HG02981 (cell line): ENCODE measurements at regions not wholly inside any gene's neighbourhood (a gene's known extent, or its start where the extent isn't known, plus 50 kb on each side); places are given as distances from the start of the nearest gene placed in this dataset.

Source experiments
- ATAC-seq: cut with Tn5 transposase; IDR thresholded peaks from one replicate; pipeline ENCODE4 v1.9.1; 2021; ENCODE audit warnings: mild to moderate bottlenecking, moderate library complexity; ENCODE audit not compliant: unreplicated experiment

GRCh38 chr1:87600854-87601253, 272.2 kb downstream of the LMO4 start:
- no peak for ATAC-seq

GRCh38 chr1:87603626-87604025, 274.9 kb downstream of the LMO4 start:
- no peak for ATAC-seq

GRCh38 chr1:87612956-87613355, 284.3 kb downstream of the LMO4 start:
- no peak for ATAC-seq

- ATAC-seq, result no peak
These were observed 286.8 kb downstream of the LMO4 start for GRCh38 chr1:87615491-87615890.

- no peak for ATAC-seq
These were observed 287.2 kb downstream of the LMO4 start for GRCh38 chr1:87615901-87616300.

- ATAC-seq, result no peak
These were observed 292.1 kb downstream of the LMO4 start for GRCh38 chr1:87620807-87621206.

- no peak for ATAC-seq
These were observed 301.0 kb downstream of the LMO4 start for GRCh38 chr1:87629673-87630072.

GRCh38 chr1:87632232-87632631, 303.6 kb downstream of the LMO4 start:
- ATAC-seq, result no peak

GRCh38 chr1:87636198-87636892, 307.7 kb downstream of the LMO4 start:
- ATAC-seq, result no peak

- no peak for ATAC-seq
These were observed 310.0 kb downstream of the LMO4 start for GRCh38 chr1:87638636-87639035.

- no peak for ATAC-seq
These were observed 313.3 kb downstream of the LMO4 start for GRCh38 chr1:87641996-87642395.

- no peak for ATAC-seq
These were observed 314.0 kb downstream of the LMO4 start for GRCh38 chr1:87642581-87643221.

GRCh38 chr1:87644033-87644578, 315.4 kb downstream of the LMO4 start:
- no peak for ATAC-seq

- no peak for ATAC-seq
These were observed 316.0 kb downstream of the LMO4 start for GRCh38 chr1:87644579-87645190.

GRCh38 chr1:87647430-87648177, 318.9 kb downstream of the LMO4 start:
- ATAC-seq, result no peak

- no peak for ATAC-seq
These were observed 319.8 kb downstream of the LMO4 start for GRCh38 chr1:87648323-87649119.

GRCh38 chr1:87650306-87650705, 321.6 kb downstream of the LMO4 start:
- no peak for ATAC-seq

- no peak for ATAC-seq
These were observed 323.5 kb downstream of the LMO4 start for GRCh38 chr1:87652176-87652575.

GRCh38 chr1:87665151-87665550, 336.5 kb downstream of the LMO4 start:
- ATAC-seq, result no peak

GRCh38 chr1:87666681-87667080, 338.0 kb downstream of the LMO4 start:
- no peak for ATAC-seq
